H54 (cell line): ENCODE measurements at regions not wholly inside any gene's neighbourhood (a gene's known extent, or its start where the extent isn't known, plus 50 kb on each side); places are given as distances from the start of the nearest gene placed in this dataset.
"Not testable (repeated sequence)": the region's sequence is repeated elsewhere in the genome, so short reads cannot be mapped to it uniquely, and the experiment has no call there.

ENCODE experiments used
- DNase-seq: peaks from one replicate; pipeline ENCODE4 v3.0.0; 2011; ENCODE audit warnings: low spot score, mixed read lengths; ENCODE audit not compliant: insufficient read length
- FAIRE-seq: peaks from 3 replicates; lab custom pipeline; 2011; peaks lifted over from hg19 to GRCh38; lab: Jason Lieb, UNC
- POLR2A ChIP-seq: IDR thresholded peaks from 2 replicates; pipeline ENCODE4 v1.6.1; 2011; ENCODE audit warnings: low read depth, mild to moderate bottlenecking, low read length

- no peak for TF ChIP-seq POLR2A
- FAIRE-seq: no peak
- DNase-seq: no peak
Observed at GRCh38 chr4:74555231-74555630, 110.3 kb downstream of the AREG start.

GRCh38 chr4:74555843-74556242 is 110.9 kb downstream of the AREG start:
- TF ChIP-seq POLR2A: no peak
- no peak for FAIRE-seq
- no peak for DNase-seq

GRCh38 chr4:74559853-74560252 is 114.9 kb downstream of the AREG start:
- TF ChIP-seq POLR2A: no peak
- no peak for DNase-seq
- no peak for FAIRE-seq

DNA sequence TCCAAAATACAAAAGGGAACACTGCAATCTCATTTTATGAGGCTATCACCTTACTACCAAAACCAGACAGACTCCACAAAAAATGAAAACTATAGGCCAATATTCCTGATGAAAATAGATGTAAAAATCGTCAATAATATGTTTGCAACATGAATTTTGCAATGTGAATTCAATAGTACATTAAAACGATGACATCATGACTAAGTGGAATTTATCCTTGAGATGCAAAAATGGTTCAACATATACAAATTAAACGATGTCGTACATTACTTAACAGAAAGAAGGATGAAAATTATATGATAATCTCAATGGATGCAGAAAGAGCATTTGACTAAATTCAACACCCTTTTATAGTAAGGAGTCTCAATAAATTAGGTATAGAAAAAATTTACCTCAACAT is 123.0 kb downstream of the AREG start:
- FAIRE-seq: no peak
- no peak for DNase-seq
- TF ChIP-seq POLR2A: no peak

GRCh38 chr4:74570095-74570494 is 125.2 kb downstream of the AREG start:
- DNase-seq: no peak
- FAIRE-seq: no peak
- TF ChIP-seq POLR2A: no peak

DNA sequence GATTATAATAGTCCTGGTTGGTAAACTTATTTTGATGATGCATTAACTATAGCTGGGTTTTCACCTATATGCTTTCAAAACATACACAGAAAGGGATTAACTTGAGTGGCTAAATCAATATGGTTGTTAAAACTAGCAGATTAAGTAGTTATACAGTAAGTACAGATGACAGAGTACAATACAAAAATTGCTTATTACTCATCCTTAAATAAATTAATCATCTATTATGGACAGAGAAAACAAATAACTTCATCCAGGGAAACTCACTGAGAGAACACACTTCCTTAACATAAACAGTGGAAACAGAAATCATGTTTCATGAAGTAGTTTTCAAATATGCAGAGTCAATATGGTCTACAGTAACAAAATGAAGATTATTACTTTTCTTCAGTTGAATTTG is 133.4 kb downstream of the AREG start:
- DNase-seq (no peak), FAIRE-seq (no peak)
- no peak for TF ChIP-seq POLR2A

DNA sequence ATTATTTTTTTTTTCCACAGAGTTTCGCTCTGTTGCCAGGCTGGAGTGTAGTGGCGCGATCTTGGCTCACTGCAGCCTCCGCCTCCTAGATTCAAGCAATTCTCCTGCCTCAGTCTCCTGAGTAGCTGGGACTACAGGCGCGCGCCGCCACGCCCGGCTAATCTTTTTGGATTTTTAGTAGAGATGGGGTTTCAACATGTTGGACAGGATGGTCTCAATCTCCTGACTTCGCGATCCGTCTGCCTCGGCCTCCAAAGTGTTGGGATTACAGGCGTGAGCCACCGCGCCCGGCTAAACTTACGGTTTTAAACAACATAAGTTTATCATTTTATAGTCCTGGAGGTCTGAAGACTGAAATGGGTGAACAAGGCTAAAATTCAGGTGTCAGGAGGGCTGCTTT is 133.9 kb downstream of the AREG start:
- DNase-seq, FAIRE-seq: not testable (repeated sequence)

- TF ChIP-seq POLR2A: no peak
- DNase-seq (no peak), FAIRE-seq (no peak)
Observed at GRCh38 chr4:74583089-74583700, 138.3 kb downstream of the AREG start.

DNA sequence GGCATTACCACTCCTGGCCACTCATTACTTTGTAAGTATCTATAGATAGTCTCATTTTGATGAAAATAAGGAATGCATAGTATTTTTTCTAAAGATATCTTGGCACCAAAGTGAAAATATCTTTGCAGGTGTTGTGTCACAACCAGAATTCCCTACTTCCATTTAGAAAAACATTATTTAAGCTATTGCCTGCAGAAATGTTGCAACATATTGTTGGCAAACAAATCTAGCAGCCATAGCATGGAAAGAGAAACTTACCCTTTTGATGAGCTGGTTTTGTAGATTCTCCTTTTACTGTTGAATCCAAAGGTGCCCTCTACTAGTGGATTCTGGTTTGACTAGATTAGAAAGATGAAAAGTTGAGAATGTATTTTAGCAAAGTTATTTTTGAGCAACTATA is 138.8 kb downstream of the AREG start:
- no peak for DNase-seq
- TF ChIP-seq POLR2A: no peak
- no peak for FAIRE-seq

DNA sequence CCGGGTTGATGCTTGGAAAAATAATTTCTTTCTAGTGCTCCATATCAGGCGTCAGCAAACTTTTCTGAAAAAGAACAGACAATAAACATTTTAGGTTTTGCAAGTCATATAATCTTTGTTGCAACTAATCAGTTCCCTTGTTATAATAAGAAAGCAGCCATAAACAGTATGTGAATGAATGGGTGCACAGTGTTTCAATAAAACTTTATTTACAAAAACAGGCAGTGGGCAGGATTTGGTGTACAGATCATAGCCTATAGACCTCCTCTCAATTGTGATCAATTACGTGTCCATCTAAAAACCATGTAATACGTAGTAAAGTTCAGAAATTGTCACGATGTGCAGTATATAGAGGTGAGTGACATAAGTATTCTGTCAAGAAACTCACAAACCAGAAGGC is 143.4 kb downstream of the AREG start:
- FAIRE-seq (no peak), DNase-seq (no peak)
- TF ChIP-seq POLR2A: no peak

DNA sequence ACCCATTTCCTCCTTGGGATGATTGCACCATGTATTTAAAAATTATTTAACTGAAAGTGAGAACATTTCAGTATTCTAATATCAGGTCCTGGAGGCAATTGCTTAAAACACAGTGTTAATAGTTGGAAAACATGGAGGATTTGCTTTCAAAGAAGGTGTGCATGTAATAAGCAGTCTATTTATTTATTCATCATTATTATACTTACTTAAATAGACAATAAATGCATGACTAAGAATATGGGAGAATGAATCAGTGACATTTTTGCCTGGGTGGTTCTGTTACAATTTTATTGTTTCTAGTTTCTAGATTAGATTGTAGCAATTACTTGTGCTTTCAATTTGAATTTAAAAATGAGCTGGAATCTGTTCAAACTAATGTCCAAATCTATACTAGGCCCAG is 145.5 kb downstream of the AREG start:
- no peak for TF ChIP-seq POLR2A
- no peak for FAIRE-seq
- DNase-seq: no peak

DNA sequence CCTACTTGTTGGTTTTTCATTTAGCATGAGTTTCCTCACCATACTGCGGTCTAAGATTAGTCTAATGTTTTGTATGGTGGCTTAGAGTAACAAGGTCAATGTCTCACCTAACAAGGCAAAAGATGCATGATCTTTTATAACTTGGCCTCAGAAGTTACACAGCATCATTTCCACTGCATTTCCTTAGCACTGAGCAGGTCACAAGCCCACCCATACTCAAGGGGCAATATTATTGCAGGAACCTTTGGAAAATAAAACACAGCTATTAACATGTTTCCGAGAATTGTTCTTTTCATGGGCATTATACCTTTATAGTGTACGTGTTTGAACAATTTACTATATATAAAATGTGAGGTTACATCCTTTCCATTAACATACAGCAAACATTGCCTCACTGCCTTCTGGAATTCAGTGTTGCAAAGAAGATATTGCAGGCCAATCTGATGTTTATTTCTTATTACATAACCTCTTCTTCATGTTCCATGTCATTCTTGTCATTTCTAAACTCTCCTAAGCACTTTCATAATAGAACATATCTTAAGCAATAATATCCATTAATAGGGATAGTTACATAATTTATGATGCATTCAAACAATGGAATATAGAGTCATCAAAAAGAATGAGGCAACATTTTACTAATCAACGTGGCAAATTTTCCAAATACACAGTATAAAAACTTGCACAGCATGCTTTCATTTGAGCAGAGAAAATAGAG is 153.8 kb downstream of the AREG start:
- TF ChIP-seq POLR2A: no peak
- DNase-seq (no peak), FAIRE-seq (no peak)

GRCh38 chr4:74603186-74603585 is 158.2 kb downstream of the AREG start:
- no peak for TF ChIP-seq POLR2A
- FAIRE-seq: no peak
- no peak for DNase-seq

GRCh38 chr4:74608151-74608949 is 163.4 kb downstream of the AREG start:
- no peak for TF ChIP-seq POLR2A
- FAIRE-seq: peak; percentile 43
- DNase-seq: peak; percentile 5
